Endothelial cell of umbilical vein (primary cell): ENCODE measurements at regions not wholly inside any gene's neighbourhood (a gene's known extent, or its start where the extent isn't known, plus 50 kb on each side); places are given as distances from the start of the nearest gene placed in this dataset.

ENCODE experiments used
- BruUV-seq: library from RNA; stranded (reverse); fragments of 400-500 nt; replicated peaks from 2 replicates; lab custom pipeline; 2021; lab: Mats Ljungman, UMichigan
- CTCF ChIA-PET: fragments of 300-600, 350-600 bp; sonication (Branson Sonifier 250); formaldehyde crosslinking; loops from one replicate; lab custom pipeline; 2021; ENCODE audit warnings: antibody characterized with exemption, inconsistent platforms; lab: Charles Lee
- POLR2A ChIA-PET: fragments of 300-600, 350-600 bp; sonication (Branson Sonifier 250); formaldehyde crosslinking; loops from one replicate; lab custom pipeline; 2021; ENCODE audit warnings: antibody characterized with exemption, inconsistent platforms; lab: Charles Lee
- DNase-seq: peaks from one replicate; pipeline ENCODE4 v3.0.0-alpha.2; 2011; ENCODE audit warnings: low read depth, low spot score
- FAIRE-seq: peaks from 2 replicates; lab custom pipeline; 2011; peaks lifted over from hg19 to GRCh38; lab: Jason Lieb, UNC
- H2AFZ ChIP-seq: 2 replicates; pipeline ENCODE4 v1.6.0; 2012; ENCODE audit warnings: low read depth, low read length, control low read depth, inconsistent platforms
- H3K27ac ChIP-seq: 2 replicates; pipeline ENCODE4 v1.5.1; 2011; ENCODE audit warnings: low read depth, mild to moderate bottlenecking, control low read depth, low read length, moderate library complexity; ENCODE audit not compliant: insufficient read depth
- H3K27me3 ChIP-seq, 2 experiments: 2 replicates each; pipeline versions ENCODE4 v1.6.0 to v1.6.1; 2011; ENCODE audit warnings: low read length in 2 of 2, mixed read lengths in 1 of 2; ENCODE audit not compliant: control insufficient read depth in 2 of 2, insufficient read depth in 2 of 2
- H3K36me3 ChIP-seq, 2 experiments: 2 replicates in 1 of 2; 3 replicates in 1 of 2; pipeline ENCODE4 v1.5.1; 2011; ENCODE audit warnings: low read length in 2 of 2, mild to moderate bottlenecking in 1 of 2, moderate library complexity in 1 of 2; ENCODE audit not compliant: control insufficient read depth in 2 of 2, insufficient read depth in 2 of 2; ENCODE audit errors: extremely low read depth in 1 of 2
- H3K4me1 ChIP-seq: 3 replicates; pipeline ENCODE4 v1.5.1; 2011; ENCODE audit warnings: mild to moderate bottlenecking, low read length; ENCODE audit not compliant: control insufficient read depth, insufficient read depth; ENCODE audit errors: extremely low read depth
- H3K4me2 ChIP-seq: 2 replicates; pipeline ENCODE4 v1.6.1; 2011; ENCODE audit warnings: low read length, control low read depth, mixed read lengths; ENCODE audit not compliant: insufficient read depth
- H3K4me3 ChIP-seq, 3 experiments: fragments of 200-600 bp in 1 of 3; sonication (generic), shearing (Covaris generic) in 1 of 3; replicated peaks in 1 of 3; 2 replicates each; pipeline ENCODE4 v1.5.1; 2011 to 2016; ENCODE audit warnings: control low read depth in 3 of 3, low read length in 3 of 3, mild to moderate bottlenecking in 2 of 3, inconsistent platforms in 1 of 3, low read depth in 1 of 3, moderate library complexity in 1 of 3; ENCODE audit not compliant: insufficient read depth in 1 of 3
- H3K79me2 ChIP-seq: 2 replicates; pipeline ENCODE4 v1.6.0; 2012; ENCODE audit warnings: low read length, inconsistent platforms; ENCODE audit not compliant: control insufficient read depth, insufficient read depth
- H3K9ac ChIP-seq: replicated peaks from 2 replicates; pipeline ENCODE3; 2011; ENCODE audit warnings: low read length, control low read depth; ENCODE audit not compliant: insufficient read depth; ENCODE audit errors: extremely low read depth
- H3K9me1 ChIP-seq: replicated peaks from 3 replicates; pipeline ENCODE4 v1.6.0; 2011; ENCODE audit warnings: mild to moderate bottlenecking, low read length; ENCODE audit not compliant: control insufficient read depth, insufficient read depth; ENCODE audit errors: extremely low read depth
- H3K9me3 ChIP-seq: replicated peaks from 2 replicates; pipeline ENCODE4 v1.5.1; 2012; ENCODE audit warnings: low read length, inconsistent platforms; ENCODE audit not compliant: control insufficient read depth, insufficient read depth
- H4K20me1 ChIP-seq: replicated peaks from 2 replicates; pipeline ENCODE3; 2011; ENCODE audit warnings: mild to moderate bottlenecking, low read length; ENCODE audit not compliant: control insufficient read depth, insufficient read depth; ENCODE audit errors: extremely low read depth
- JUN ChIP-seq: IDR thresholded peaks from 2 replicates; pipeline ENCODE4 v1.6.1; 2011; ENCODE audit warnings: borderline replicate concordance, low read depth; ENCODE audit not compliant: insufficient read length, insufficient read depth
- MYC ChIP-seq: IDR thresholded peaks from one replicate; pipeline ENCODE4 v1.6.1; 2011; ENCODE audit warnings: mild to moderate bottlenecking, low read depth, low read length
- POLR2A ChIP-seq: IDR thresholded peaks from 2 replicates; pipeline ENCODE4 v1.6.1; 2012; ENCODE audit warnings: low read depth, mild to moderate bottlenecking, control low read depth, low read length
- POLR2AphosphoS5 ChIP-seq: IDR thresholded peaks from 2 replicates; pipeline ENCODE4 v1.6.1; 2012; ENCODE audit warnings: low read depth, mild to moderate bottlenecking, control low read depth, low read length, moderate library complexity; ENCODE audit not compliant: insufficient read depth
- dilution Hi-C: fragments of 300-500 bp; cut with MboI; formaldehyde crosslinking; loops from one replicate; pipeline ENCODE4 v1.15.0; 2019; ENCODE audit warnings: low sequenced_read_pairs; ENCODE audit not compliant: extremely low pct_ligation_motif_present
- intact Hi-C: fragments of 100-400 bp; cut with micrococcal nuclease; formaldehyde crosslinking; loops from one replicate; pipeline ENCODE4 v1.10.0; 2022
- TF ChIP-seq, protein P1 (sequence below), 2 donors: IDR thresholded peaks; 1 replicate in 1 of 2; 2 replicates in 1 of 2; pipeline ENCODE4 v1.5.1; 2011; ENCODE audit warnings: low read length in 2 of 2, mild to moderate bottlenecking in 2 of 2, moderate library complexity in 2 of 2, control low read depth in 1 of 2, inconsistent platforms in 1 of 2, low read depth in 1 of 2; ENCODE audit not compliant: insufficient read depth in 1 of 2; ENCODE audit errors: extremely low read depth in 1 of 2

DNA sequence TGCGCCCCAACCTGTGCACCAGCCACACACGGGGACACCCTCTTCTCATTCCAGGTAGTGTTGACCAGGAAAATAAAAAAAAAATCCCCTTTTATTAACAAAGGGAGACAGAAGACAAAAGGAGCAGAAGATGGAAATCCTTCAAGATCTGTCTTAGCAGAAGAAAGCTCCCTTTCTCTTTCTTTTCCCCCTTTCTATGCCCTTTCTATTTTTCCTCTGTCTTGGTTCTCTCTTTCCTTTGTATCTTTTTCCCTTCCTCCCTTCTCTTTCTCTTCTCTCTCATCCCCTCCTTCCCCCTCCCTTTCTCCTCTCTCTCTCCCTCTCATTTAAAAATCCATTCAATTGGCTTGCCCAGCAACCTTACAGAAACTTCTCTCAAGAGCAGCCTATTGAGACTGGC lies 254.1 kb upstream of the ZFHX3 start:
- ChIA-PET CTCF (no interaction called here), POLR2A (no interaction called here)
- FAIRE-seq, result no peak
- dilution Hi-C loops (no loop called here), intact Hi-C loops (no loop called here)
- H3K9ac ChIP-seq, result no peak overlapping the region
- H3K27me3 ChIP-seq, result no peaks in the 10 kb centered on the region
- H2AFZ ChIP-seq, result no peak overlapping the region
- no peak overlapping the region for H3K4me3 ChIP-seq
- no peak for DNase-seq
- H3K9me1 ChIP-seq, result no peaks in the 10 kb centered on the region
- H3K79me2 ChIP-seq, result no peaks in the 10 kb centered on the region
- H3K4me2 ChIP-seq, result no peak overlapping the region
- BruUV-seq, result no TSS peak
- H3K4me1 ChIP-seq, result no peaks in the 10 kb centered on the region
- H3K36me3 ChIP-seq, result no peaks in the 10 kb centered on the region
- H3K9me3 ChIP-seq, result no peaks in the 10 kb centered on the region
- H3K27ac ChIP-seq, result no peak overlapping the region
- no peaks in the 10 kb centered on the region for H4K20me1 ChIP-seq
- TF ChIP-seq JUN, result no peak
- TF ChIP-seq, protein P1, sequence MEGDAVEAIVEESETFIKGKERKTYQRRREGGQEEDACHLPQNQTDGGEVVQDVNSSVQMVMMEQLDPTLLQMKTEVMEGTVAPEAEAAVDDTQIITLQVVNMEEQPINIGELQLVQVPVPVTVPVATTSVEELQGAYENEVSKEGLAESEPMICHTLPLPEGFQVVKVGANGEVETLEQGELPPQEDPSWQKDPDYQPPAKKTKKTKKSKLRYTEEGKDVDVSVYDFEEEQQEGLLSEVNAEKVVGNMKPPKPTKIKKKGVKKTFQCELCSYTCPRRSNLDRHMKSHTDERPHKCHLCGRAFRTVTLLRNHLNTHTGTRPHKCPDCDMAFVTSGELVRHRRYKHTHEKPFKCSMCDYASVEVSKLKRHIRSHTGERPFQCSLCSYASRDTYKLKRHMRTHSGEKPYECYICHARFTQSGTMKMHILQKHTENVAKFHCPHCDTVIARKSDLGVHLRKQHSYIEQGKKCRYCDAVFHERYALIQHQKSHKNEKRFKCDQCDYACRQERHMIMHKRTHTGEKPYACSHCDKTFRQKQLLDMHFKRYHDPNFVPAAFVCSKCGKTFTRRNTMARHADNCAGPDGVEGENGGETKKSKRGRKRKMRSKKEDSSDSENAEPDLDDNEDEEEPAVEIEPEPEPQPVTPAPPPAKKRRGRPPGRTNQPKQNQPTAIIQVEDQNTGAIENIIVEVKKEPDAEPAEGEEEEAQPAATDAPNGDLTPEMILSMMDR (IDR thresholded peaks at IDR 0.05; ENCODE audit: extremely low read depth in 1 of 2, insufficient read depth in 1 of 2, low read depth in 1 of 2, low read length in 2 of 2), result no peak
- TF ChIP-seq POLR2AphosphoS5, result no peak

DNA sequence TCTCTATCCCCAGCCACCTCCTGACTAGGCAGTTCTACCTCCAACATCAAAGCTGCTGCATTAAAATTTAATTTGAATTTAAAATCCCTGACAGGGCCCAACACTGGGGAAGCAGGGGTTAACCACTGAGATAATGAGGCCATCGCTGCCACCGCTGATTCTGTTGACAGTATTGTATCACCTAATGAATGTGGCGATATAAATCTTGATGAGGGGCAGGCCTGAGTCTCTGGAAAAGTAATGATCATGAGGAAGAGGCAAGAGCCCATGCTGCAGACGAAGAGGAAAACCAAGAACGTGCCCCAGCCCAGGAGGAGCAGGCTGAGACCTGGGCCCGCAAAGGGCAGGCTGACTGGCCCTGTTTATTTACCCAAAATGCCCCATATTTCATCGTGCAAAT lies 251.4 kb upstream of the ZFHX3 start:
- Histone ChIP-seq H2AFZ (no peak overlapping the region), H3K4me1 (no peaks in the 10 kb centered on the region), H3K9me3 (no peaks in the 10 kb centered on the region), H3K27me3 (no peaks in the 10 kb centered on the region), H3K4me3 (no peak overlapping the region), H3K9me1 (no peaks in the 10 kb centered on the region), H3K79me2 (no peaks in the 10 kb centered on the region), H3K36me3 (no peaks in the 10 kb centered on the region), H4K20me1 (no peaks in the 10 kb centered on the region), H3K27ac (no peak overlapping the region), H3K4me2 (no peak overlapping the region), H3K9ac (no peak overlapping the region)
- no TSS peak for BruUV-seq
- POLR2A ChIA-PET, result no interaction called here
- TF ChIP-seq POLR2A (no peak), MYC (no peak)
- CTCF ChIA-PET, result no interaction called here
- FAIRE-seq (no peak), DNase-seq (no peak)
- dilution Hi-C loops (no loop called here), intact Hi-C loops (no loop called here)
